ENCODE measurements at regions not wholly inside any gene's neighbourhood (a gene's known extent, or its start where the extent isn't known, plus 50 kb on each side); places are given as distances from the start of the nearest gene placed in this dataset.

- TF ChIP-seq POLR2A (IDR thresholded peaks at IDR 0.05) (no peak), CTCF (IDR thresholded peaks at IDR 0.05) (no peak), EP300 (IDR thresholded peaks at IDR 0.05) (no peak)
Observed at GRCh38 chr12:110993434-110993833, 73.1 kb upstream of the MYL2 start.

Measured in ovary (tissue), 3 donors.